ENCODE measurements at regions not wholly inside any gene's neighbourhood (a gene's known extent, or its start where the extent isn't known, plus 50 kb on each side); places are given as distances from the start of the nearest gene placed in this dataset.

DNA sequence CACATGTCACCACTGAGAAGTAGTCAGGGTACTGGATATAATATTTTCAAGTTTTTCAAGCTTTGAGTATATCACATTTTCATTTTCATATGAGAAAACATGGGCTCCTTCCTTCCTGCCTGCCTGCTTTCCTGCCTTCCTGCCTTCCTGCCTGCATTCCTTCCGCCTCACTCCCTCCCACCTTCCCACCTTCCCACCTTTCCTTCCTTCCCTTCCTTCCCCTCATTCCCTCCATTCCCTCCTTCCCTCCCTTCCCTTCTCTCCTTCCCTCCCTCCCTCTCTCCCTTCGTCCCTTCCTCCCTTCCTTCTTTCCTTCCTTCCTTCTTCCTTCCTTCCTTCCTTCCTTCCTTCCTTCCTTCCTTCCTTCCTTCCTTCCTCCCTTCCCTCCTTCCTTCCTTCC lies 175.3 kb downstream of the HMHB1 start:
- BruUV-seq (replicated peaks), result no TSS peak
- WGBS (ENCODE audit: low lambda C conversion rate), result 25% methylated on average over 2 of the region's 2 CpGs
- ChIA-PET CTCF (ENCODE audit: low intra/inter-chr PET ratio, low total read pairs) (no interaction called here), POLR2A (no interaction called here)
- TF ChIP-seq HNRNPK (IDR thresholded peaks at IDR 0.05; ENCODE audit: low read depth, low read length, poor library complexity, severe bottlenecking) (peak; percentile 56), ELF3 (CRISPR knock-in tag; IDR thresholded peaks at IDR 0.05) (no peak)
- Histone ChIP-seq H3K27me3 (ENCODE audit: control insufficient read depth in 1 of 2, insufficient read depth in 2 of 2, low read length in 2 of 2) (no peaks in the 10 kb centered on the region; a peak in 1 of 5 replicates), H3K36me3 (replicated peaks in 1 of 2; ENCODE audit: control insufficient read depth in 1 of 2, insufficient read depth in 2 of 2, low read length in 2 of 2) (no peaks in the 10 kb centered on the region), H2AFZ (ENCODE audit: low read length) (no peak overlapping the region), H3K4me2 (ENCODE audit: low read depth, low read length) (no peak overlapping the region), H3K9me3 (ENCODE audit: low read length) (no peaks in the 10 kb centered on the region), H3K9ac (ENCODE audit: insufficient read depth, low read depth, low read length) (no peak overlapping the region), H3K4me3 (replicated peaks in 1 of 3; ENCODE audit: insufficient read depth in 1 of 3, low read depth in 2 of 3, low read length in 3 of 3) (no peak overlapping the region), H3K27ac (ENCODE audit: extremely low read length, insufficient read depth, low read length) (no peak overlapping the region), H3K79me2 (ENCODE audit: insufficient read depth, low read length) (no peaks in the 10 kb centered on the region), H4K20me1 (ENCODE audit: insufficient read depth, low read length) (no peaks in the 10 kb centered on the region), H3K4me1 (ENCODE audit: insufficient read depth, low read length) (no peaks in the 10 kb centered on the region)
- ATAC-seq, result no peak
- no peak for DNase-seq (ENCODE audit: low spot score)
- intact Hi-C loops (cut with micrococcal nuclease; ENCODE audit: unreplicated experiment) (no loop called here), in situ Hi-C loops (cut with HindIII; ENCODE audit: extremely low pct_ligation_motif_present, low pct_unique_long_range_greater_than_20kb) (no loop called here)
- FAIRE-seq, result no peak

DNA sequence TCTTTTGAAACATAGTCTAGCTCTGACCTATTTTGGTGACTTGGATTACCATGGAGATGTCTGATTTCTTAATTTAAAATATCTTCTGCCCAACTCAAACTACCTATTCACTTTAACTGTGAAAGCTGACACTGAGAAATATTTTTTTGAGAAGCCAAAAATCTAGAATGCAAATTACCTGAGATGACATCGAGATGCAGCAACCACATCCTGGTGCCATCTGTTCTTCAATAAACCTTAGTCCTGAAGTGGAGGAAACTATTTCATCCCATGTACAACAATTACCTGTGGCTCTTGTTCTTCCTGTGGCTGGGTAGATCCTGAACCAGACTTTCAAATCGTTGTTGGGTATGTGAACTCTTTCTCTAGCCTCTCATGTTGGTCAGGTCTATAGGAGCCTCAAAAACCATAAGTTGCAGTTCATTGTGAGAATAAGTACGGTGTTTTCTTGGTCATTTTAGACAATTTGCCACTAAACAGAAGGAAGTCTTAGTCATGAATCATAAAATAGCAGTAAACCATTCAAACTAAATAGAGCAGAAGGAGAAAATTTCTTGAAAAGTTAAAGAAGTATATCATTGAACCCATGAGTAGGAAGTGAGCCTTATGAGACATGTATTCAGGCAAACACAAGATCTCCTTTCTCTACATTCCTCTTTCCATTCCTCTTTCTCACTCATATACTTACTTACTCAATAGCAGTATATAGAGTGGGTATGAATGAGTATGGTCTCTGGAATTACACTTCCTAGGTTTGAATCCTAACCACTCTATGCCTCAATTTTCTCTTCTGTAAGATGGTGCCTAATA lies 176.0 kb downstream of the HMHB1 start:
- no peaks in the 10 kb centered on the region for H3K36me3 ChIP-seq (replicated peaks in 1 of 2; ENCODE audit: control insufficient read depth in 1 of 2, insufficient read depth in 2 of 2, low read length in 2 of 2)
- ChIA-PET CTCF (ENCODE audit: low intra/inter-chr PET ratio, low total read pairs) (no interaction called here), POLR2A (no interaction called here)
- no peak overlapping the region for H2AFZ ChIP-seq (ENCODE audit: low read length)
- BruUV-seq (replicated peaks), result no TSS peak
- FAIRE-seq (no peak), DNase-seq (ENCODE audit: low spot score) (no peak), ATAC-seq (no peak)
- in situ Hi-C loops (cut with HindIII; ENCODE audit: extremely low pct_ligation_motif_present, low pct_unique_long_range_greater_than_20kb) (no loop called here), intact Hi-C loops (cut with micrococcal nuclease; ENCODE audit: unreplicated experiment) (no loop called here)
- 1% methylated on average over 3 of the region's 3 CpGs for WGBS (ENCODE audit: low lambda C conversion rate)
- no peaks in the 10 kb centered on the region for H3K4me1 ChIP-seq (ENCODE audit: insufficient read depth, low read length)
- no peaks in the 10 kb centered on the region for H3K79me2 ChIP-seq (ENCODE audit: insufficient read depth, low read length)
- no peak overlapping the region for H3K4me3 ChIP-seq (replicated peaks in 1 of 3; ENCODE audit: insufficient read depth in 1 of 3, low read depth in 2 of 3, low read length in 3 of 3)
- H3K27ac ChIP-seq (ENCODE audit: extremely low read length, insufficient read depth, low read length), result no peak overlapping the region
- no peak overlapping the region for H3K4me2 ChIP-seq (ENCODE audit: low read depth, low read length)
- H4K20me1 ChIP-seq (ENCODE audit: insufficient read depth, low read length), result no peaks in the 10 kb centered on the region
- no peaks in the 10 kb centered on the region; a peak in 1 of 5 replicates for H3K27me3 ChIP-seq (ENCODE audit: control insufficient read depth in 1 of 2, insufficient read depth in 2 of 2, low read length in 2 of 2)
- H3K9me3 ChIP-seq (ENCODE audit: low read length), result no peaks in the 10 kb centered on the region
- H3K9ac ChIP-seq (ENCODE audit: insufficient read depth, low read depth, low read length), result no peak overlapping the region
- TF ChIP-seq REXO4 (CRISPR knock-in tag; IDR thresholded peaks at IDR 0.05; ENCODE audit: borderline replicate concordance), result no peak
- no peak for TF ChIP-seq ATM (IDR thresholded peaks at IDR 0.05; ENCODE audit: borderline replicate concordance)
- TF ChIP-seq, protein P1, sequence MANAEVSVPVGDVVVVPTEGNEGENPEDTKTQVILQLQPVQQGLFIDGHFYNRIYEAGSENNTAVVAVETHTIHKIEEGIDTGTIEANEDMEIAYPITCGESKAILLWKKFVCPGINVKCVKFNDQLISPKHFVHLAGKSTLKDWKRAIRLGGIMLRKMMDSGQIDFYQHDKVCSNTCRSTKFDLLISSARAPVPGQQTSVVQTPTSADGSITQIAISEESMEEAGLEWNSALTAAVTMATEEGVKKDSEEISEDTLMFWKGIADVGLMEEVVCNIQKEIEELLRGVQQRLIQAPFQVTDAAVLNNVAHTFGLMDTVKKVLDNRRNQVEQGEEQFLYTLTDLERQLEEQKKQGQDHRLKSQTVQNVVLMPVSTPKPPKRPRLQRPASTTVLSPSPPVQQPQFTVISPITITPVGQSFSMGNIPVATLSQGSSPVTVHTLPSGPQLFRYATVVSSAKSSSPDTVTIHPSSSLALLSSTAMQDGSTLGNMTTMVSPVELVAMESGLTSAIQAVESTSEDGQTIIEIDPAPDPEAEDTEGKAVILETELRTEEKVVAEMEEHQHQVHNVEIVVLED (CRISPR knock-in tag; IDR thresholded peaks at IDR 0.05; ENCODE audit: borderline replicate concordance), result no peak
- no peak for TF ChIP-seq ZNF496 (CRISPR knock-in tag; IDR thresholded peaks at IDR 0.05; ENCODE audit: insufficient replicate concordance)
- no peak for TF ChIP-seq ZBTB38 (CRISPR knock-in tag; IDR thresholded peaks at IDR 0.05)
- no peak for TF ChIP-seq GTF2F1 (IDR thresholded peaks at IDR 0.05; ENCODE audit: low read length)
- TF ChIP-seq, protein P2, sequence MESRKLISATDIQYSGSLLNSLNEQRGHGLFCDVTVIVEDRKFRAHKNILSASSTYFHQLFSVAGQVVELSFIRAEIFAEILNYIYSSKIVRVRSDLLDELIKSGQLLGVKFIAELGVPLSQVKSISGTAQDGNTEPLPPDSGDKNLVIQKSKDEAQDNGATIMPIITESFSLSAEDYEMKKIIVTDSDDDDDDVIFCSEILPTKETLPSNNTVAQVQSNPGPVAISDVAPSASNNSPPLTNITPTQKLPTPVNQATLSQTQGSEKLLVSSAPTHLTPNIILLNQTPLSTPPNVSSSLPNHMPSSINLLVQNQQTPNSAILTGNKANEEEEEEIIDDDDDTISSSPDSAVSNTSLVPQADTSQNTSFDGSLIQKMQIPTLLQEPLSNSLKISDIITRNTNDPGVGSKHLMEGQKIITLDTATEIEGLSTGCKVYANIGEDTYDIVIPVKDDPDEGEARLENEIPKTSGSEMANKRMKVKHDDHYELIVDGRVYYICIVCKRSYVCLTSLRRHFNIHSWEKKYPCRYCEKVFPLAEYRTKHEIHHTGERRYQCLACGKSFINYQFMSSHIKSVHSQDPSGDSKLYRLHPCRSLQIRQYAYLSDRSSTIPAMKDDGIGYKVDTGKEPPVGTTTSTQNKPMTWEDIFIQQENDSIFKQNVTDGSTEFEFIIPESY (CRISPR knock-in tag; IDR thresholded peaks at IDR 0.05), result no peak
- no peak for TF ChIP-seq SRSF9 (IDR thresholded peaks at IDR 0.05; ENCODE audit: borderline replicate concordance, insufficient read depth, low read depth, low read length, poor library complexity, severe bottlenecking)
- TF ChIP-seq MEIS2 (CRISPR knock-in tag; IDR thresholded peaks at IDR 0.05), result no peak
- TF ChIP-seq ZNF792 (CRISPR knock-in tag; IDR thresholded peaks at IDR 0.05), result no peak
- no peak for TF ChIP-seq POGZ (CRISPR knock-in tag; IDR thresholded peaks at IDR 0.05)
- TF ChIP-seq GATA4 (IDR thresholded peaks at IDR 0.05; ENCODE audit: borderline replicate concordance, low read depth), result no peak
- TF ChIP-seq NFIB (CRISPR knock-in tag; IDR thresholded peaks at IDR 0.05; ENCODE audit: borderline replicate concordance), result no peak

All from HepG2 (cell line).